ENCODE measurements at regions not wholly inside any gene's neighbourhood (a gene's known extent, or its start where the extent isn't known, plus 50 kb on each side); places are given as distances from the start of the nearest gene placed in this dataset.
"Not testable (repeated sequence)": the region's sequence is repeated elsewhere in the genome, so short reads cannot be mapped to it uniquely, and the experiment has no call there.

DNA sequence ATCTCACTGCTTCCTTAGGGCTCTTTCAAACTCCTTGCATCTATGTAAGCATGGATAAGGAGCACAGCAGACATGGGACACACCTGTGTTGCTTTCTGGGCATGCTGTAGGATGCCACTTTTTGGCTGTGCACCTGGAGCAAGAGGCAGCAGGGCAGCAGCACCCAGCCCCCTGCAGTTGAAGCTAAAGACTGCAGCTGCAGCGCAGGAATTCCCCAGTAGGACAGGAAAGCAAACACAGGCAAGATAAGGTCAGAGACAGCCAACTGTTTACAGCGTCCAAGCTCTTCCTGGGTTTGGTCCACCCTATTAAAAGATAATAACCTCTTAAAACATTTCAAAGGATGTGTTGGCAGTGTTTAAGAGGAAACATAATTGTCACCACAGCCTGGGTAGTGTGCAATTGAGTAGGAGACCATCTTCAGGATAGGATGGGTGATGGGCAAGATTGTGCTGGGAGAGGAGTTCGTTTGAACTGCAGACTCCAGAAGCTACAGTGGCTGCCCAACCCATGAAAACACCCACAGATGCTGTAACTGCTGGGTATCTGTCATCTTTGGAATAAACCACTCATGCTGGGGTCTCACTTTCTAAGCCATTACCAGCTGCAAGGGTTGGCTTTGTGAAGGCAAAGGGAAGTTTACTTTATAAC is 242.3 kb upstream of the PLGLB1 start:
- DNase-seq (ENCODE audit: low spot score): not testable (repeated sequence)

DNA sequence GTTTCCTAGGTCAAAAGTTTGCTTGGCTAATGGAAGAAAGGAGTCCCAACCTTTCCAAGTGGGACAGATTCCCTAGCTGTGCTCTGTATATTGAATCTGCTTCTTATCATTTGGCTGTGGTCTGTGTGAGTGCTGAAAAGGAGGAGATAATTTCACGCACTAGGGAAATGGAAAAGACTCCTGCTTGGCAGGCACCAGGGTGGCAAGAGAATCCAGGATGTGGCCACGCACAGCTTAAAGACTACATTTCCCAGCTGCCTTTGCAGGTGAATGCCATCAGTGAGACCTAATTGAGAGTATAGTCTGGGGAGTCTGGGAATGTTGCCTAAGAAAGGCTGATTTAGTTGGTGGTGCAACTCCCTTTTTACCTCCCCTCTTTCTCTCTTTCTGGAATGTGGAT is 253.5 kb upstream of the PLGLB1 start:
- DNase-seq (ENCODE audit: low spot score): not testable (repeated sequence)

DNA sequence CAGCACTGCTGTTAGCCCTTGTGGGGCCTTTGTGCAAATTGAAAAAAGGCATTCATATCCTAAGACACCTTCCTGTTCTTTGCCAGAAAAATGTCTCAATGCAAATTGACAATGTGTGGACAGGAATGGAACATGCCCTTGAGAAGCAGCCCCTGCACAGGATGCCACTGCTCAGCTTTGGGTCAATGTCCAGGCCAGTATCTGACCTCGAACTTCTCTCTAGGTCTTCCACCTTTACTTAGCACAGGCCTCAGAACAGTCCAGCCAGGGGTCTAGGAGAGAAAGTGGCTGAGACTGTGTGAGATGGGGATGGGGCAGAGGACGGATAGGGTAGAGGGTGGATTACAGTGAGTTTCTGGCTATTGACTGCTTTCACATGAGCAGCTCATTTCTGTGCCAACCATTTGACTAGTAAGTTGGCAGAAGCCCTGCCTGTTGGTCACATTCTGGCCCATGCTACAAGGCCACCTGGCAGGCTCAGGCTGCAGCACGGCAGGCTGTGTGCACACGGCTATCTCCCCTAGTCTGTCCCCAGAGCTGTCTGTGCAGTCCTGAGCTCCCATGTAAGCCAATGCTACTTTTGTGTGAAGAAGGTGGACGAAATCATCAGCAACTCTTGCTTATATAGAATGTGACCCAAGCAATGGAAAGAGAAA is 254.5 kb upstream of the PLGLB1 start:
- DNase-seq (ENCODE audit: low spot score): not testable (repeated sequence)

DNA sequence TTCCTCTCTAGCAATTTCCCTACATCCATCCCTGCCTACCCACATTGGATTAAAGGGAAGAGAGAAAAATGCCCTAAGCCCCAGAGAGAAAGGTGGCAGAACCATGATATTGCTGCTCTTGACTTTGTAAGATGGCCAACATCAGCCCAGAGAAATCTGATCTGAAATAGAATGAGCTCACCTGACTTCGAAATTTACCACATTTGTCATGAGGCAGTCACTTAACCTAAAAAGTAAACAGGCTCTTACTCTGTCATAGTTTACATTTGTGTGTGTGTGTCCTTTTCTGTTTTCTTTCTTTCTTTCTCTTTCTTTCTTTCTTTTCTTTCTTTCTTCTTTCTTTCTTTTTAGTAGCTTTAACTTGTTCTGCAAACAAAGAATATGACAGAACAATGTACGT is 255.0 kb upstream of the PLGLB1 start:
- DNase-seq (ENCODE audit: low spot score): not testable (repeated sequence)

DNA sequence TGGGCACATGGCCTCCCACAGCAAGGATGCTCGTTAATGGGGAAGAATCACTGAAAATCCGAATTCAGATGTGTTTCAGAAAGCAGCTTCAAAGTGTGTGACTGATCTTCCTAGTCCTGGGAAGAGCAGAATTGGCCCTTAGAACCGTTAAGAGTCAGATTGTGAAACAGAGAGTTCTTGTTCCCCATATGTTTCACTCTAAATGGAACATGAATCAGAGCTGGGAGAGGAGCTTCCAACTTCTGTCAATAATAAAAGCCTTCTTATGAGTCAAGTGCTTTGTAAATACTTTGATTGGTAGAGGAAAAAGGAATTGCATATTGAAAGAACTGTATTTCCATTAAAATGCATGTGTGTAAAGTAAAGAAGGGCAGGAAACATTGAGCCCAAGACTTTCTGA is 256.1 kb upstream of the PLGLB1 start:
- not testable (repeated sequence) for DNase-seq (ENCODE audit: low spot score)

DNA sequence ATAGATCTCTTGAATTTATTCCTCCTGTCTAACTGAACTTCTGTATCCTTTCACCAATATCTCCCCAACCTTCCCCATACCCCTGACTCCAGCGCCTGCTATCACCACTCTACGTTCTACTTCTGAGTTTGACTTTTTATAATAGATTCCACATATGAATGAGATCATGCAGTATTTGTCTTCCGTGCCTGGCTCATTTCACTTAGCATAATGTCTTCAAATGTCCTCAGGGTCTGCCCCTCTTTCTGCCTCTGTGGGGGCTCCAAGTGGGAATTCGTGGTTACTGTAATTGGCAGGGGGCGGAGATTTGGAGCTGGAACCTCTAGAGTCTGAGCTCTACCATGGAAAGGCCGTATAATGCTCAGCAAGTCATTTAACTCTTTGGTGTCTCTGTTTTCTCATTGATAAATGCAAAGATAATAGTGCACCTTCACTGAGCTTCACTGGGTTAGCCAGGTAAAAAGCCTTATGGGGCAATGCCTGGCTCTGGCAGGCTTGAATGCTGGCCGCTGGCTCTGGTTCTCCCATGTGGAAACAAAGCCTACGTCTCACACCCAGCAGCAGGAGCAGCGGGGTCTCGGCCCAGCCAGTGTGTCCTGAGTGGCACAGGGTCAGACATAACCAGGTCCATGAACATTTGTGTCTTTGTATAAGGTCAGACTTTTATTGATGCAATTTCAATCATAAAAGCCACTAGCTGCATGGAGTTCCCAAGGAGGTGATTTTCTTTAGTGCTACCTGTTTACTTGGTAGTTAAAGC is 259.1 kb upstream of the PLGLB1 start:
- DNase-seq (ENCODE audit: low spot score): not testable (repeated sequence)

DNA sequence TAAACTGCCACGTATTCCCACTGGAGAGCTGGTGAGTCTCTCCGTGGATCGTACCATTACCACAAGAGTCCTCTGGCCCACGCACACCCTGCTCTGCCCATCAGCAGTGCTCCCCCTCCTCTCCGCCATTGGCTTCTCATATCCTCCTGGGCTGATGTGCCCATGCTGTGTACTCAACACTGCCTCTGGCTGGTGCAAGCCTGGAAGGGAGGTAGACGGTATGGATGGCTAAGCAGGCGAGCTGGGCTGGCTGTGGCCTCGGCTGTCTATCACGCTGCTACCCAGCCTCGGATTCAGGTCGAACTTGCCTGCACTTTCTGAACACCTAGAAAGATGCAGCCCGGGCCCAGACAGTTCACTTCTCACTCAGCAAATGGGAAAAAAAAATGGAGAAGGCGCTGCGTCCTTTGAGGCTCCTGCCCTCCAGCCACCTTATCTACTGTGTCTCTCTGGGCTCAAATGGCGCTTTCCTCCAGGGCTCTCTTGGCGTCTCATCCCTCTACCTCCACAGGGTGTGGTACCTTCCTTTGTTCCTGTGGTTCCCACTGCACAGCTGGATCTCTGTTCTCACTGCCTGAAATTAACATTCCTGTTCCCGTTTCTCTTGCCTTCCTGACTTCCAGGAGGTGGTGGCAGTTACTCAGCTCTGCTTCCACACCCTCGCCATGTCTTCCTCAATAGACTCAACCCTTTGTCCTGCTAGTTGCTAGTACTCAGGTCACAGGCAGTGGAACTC is 262.3 kb upstream of the PLGLB1 start:
- DNase-seq (ENCODE audit: low spot score): not testable (repeated sequence)

DNA sequence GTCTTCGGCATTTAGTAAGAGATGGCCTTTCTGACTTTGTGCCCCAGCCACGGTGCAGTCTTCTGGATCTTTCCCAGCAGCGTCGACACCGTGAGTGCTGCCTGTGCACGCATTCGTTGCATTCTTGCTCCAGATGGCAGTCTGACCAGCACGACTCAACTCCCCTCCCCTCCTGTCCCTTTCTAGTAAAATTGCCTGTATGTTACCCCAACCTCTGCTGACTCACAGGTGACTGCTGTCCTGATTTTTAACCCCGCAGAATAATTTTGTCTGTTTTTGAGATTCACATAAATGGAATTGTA is 262.8 kb upstream of the PLGLB1 start:
- DNase-seq (ENCODE audit: low spot score): not testable (repeated sequence)

DNA sequence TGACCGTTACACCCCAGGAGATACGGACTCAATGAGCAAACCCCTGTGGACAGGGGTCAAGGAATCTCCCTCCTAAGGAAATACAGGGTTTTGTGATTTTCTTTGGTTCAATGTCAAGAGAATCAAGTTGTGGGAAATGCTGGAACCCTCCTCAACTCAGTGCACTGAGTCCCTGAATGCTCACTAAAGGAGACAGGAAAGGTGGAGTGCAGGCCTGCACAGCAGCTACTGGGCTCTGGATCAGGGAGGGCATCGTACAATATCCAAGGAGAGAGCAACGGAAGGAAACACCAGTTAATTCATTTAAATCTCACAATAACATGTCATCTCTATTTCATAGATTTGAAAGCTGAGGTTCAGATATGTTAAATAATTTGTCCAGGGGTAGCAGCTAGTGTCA is 263.5 kb upstream of the PLGLB1 start:
- not testable (repeated sequence) for DNase-seq (ENCODE audit: low spot score)

DNA sequence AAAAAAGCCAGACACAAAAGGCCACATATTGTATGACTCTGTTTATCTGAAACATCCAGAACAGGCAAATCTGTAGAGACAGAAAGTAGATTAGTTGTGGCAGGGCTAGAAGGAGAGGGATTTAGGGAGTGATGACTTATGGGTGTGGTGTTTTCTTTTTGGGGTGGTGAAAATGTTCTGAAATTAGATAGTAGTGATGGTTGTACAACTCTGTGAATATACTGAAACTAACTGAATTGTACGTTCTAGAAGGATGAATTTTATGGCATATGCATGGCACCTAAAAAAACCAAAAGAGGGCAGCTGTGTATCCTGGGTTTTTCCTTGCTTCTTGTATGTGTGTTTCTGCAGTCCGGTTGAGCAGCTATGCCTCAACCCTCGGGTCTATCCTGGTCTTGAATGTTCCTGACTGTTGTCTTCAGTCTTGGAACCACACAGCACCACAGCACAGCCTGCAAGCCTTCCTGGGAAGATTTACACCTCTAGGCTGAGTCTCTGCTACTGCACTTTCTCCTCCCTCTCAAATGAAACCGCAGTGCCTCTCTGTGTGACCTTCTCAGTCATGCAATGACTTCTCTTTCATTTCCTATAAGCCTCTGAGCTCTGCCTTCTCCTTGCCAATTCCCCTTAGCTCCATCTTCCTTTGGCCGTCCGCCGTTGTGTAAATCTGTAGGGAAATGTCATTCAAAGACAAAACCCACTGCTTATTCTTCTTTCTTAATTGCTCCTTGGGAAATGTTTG is 269.1 kb upstream of the PLGLB1 start:
- not testable (repeated sequence) for DNase-seq (ENCODE audit: low spot score)

DNA sequence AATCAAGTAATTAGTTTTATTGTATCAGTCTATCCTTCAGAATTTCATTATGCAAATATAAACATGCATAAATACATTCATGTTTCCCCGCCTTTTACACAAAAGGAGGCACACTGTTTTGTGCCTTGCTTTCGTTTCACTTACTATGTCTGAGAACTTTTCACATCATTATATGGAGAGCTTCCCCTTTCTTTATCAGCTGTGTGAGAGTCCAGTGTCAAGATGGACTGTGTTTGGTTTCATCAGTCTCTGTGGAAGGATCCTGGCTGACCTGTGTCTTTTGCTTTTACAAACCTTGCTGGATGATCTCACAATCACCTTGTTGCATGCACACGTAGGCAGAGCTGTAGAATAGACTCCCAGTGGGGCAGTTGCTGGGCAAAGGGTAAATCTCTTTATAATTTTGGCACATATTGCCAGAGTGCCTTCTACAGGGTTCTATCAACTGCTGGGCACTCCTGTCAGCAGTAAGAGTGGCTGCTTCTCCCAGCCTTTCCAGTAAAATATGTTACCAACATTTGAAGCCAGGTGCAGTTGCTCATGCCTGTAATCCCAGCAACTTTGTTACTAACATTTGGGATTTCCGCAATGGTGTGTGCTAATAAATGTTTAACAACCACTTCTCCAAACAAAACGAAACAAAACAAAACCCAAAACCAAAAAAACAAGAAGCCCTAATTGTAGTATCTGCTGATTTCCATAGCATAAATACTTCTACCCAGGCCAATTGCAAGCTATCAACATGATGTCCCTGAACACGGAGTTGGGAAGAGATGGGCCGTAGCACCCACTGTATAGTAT is 270.0 kb upstream of the PLGLB1 start:
- DNase-seq (ENCODE audit: low spot score): not testable (repeated sequence)

DNA sequence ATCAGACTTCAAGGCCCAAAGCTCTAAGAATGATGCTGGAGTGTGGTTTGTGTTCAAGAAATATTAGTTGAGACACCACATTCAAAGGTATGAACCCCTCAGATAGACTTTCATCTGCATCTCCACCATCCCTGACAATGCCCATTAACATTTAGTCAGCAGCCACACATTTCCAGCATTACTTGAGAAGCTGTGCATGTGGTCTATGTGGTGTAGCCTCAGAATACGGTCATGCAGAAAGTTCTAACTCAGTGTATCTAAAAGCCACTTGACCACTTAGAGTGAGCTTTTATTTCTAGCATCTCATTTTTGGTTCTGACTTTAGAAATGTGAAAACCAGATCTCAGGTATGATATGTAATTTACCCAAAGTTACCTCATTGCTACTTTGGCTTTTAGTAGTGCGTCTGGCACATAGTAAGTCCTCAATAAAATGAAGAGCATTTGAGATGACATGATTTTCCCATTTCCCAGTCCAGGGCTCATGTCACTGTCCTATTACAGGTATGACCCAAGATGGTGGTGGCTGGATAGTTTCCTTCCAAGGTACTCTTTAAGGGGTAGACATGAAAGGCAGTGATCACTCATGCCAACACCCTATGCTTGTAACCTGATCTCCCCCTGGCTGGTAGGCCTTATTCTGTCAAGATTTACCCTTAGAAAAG is 272.4 kb upstream of the PLGLB1 start:
- DNase-seq (ENCODE audit: low spot score): not testable (repeated sequence)

DNA sequence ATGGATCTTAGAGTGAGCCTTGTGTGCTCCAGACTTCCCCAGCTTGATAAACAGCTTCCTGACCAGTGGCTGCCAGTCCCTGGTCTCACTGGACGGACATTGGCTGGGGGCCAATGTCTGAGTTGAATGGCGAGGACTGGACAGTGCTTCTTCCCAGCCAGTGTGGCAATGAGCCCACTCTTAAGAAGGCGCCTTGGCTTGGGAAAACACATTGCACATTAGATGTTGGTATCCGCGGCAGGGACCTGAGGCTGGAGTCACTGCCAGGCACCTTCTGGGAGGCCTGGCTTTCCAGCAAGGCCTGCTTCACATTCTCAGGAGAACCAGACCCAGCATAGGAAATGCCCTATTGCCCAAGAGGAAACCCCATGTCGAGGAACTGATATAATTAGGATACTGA is 273.5 kb upstream of the PLGLB1 start:
- DNase-seq (ENCODE audit: low spot score): not testable (repeated sequence)

DNA sequence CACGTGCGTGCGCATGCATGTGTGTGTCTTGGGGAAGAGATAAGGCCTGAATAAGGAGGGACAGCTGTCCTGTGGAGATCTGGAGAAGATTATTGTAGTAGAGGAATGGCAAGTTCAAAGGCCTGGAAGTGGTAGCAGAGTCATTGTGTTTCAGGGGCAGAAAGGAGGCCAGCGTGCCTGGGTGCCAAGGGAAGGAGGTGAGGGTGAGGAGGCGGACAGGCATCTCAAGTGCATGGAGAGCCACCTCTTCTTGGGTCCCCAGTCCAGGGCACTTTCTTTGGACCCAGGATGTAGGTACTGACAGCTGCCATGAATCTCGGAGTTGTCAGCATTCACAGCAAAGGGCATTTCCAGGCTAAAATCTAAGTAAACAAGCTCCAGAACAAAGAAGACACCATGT is 279.7 kb upstream of the PLGLB1 start:
- not testable (repeated sequence) for DNase-seq (ENCODE audit: low spot score)

DNA sequence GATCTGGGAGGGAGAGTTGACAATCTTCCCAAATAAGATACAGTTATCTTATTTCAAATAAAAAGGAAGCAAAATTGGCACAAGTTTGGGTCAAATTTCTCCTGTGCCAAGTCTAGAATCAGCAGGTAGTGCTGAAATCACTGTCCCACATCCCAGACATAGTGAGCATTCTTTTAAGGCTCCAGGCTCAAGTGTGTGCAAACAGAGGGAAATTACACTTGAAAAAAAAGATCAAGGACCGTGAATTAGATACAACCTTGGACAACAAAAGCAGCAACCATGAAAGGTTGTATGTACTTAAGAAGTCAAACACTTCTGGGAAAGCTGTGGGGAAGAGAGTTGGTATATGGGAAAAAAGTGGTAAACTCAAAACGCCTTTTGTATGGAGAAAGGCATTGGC is 280.2 kb upstream of the PLGLB1 start:
- DNase-seq (ENCODE audit: low spot score): not testable (repeated sequence)

DNA sequence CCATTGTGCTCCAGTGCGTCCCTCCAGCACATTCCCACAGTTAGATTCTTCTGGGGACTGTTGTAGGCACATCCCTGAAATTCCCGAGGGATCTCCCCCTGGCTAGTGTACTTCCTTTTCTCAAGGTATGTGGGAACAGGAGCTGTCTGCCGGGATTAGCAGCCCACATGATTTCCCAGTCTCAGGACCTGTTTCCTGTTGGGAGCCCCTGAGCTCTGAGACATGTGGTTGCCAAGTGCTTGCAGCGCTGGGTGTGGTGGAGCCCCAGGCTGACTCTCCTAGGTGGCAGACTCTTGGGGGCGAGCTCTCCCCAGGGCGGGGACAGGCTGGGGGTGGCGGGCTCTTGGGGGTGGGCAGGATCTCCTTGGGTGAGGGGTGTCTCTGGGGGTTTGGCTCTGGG is 287.0 kb upstream of the PLGLB1 start:
- DNase-seq (ENCODE audit: low spot score): not testable (repeated sequence)

DNA sequence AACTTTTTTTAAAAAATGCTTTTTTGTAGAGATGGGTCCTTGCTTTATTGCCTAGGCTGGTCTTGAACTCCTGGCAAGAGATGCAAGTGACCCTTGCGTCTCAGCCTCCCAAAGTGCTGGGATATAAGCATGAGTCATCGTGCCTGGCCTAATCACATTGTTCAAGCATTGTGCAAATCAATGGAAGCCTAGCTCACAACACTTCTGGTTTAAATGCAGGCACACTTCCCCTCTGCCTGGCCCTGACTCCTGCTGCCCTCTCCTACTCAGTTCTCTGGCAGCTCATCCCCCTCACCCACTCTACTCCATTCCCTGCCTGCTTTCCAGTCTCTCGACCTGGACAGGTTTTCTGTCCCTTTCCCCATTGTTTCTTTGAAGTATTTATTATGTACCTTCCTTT is 288.1 kb upstream of the PLGLB1 start:
- DNase-seq (ENCODE audit: low spot score): not testable (repeated sequence)

DNA sequence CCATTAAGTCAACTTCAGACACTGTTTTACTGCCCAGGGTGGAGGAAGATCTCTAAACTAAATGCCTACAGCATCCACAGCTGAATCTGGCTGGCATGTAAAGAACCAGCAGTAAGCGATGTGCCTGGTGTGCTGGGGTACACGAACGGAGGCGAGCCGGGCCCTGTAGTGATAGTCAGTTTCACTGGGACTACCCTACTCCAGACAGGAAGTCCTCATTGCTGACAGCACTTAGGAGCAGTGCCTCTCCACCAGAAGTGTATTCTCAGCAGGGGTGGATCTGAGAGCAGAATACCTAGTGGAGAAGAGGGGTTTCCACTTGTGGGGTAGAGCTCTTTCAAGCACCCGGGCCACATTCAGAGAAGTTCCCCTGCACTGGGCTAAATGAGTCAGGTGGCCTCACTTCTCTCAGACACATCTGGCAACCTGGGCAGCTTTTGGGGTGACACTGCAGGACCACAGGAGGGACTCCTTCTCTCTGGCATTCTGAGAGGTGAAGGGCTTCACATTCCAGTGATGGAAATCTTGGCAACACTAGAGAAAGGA is 290.3 kb upstream of the PLGLB1 start:
- not testable (repeated sequence) for DNase-seq (ENCODE audit: low spot score)

DNA sequence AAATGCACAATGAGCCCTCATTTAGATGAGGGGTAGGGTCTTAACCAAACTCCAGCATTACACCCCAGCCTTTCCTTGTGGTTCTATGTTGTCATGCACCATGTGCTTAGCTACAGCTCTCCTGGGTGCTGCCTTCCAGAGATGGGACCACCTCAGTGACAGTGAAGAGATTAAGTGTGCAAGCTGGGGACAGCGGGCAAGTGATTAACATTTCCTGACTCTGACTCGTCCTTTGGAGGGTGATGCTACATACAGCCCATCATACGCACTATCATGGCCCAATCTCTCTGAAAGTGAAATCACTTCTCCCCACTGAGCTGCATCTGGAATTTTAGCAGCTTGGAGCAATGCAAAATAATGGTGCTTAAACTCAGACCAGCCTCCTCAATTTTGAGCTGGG is 293.0 kb upstream of the PLGLB1 start:
- not testable (repeated sequence) for DNase-seq (ENCODE audit: low spot score)

Measured in D341Med (cell line).